HL-60 (cell line): ENCODE measurements at regions not wholly inside any gene's neighbourhood (a gene's known extent, or its start where the extent isn't known, plus 50 kb on each side); places are given as distances from the start of the nearest gene placed in this dataset.

Experiments used
- DNase-seq, 2 experiments: peaks; one replicate each; pipeline ENCODE4 v3.0.0-alpha.2; 2010 to 2020; ENCODE audit warnings: low read depth in 1 of 2, low spot score in 1 of 2
- H3K27ac ChIP-seq: fragments of 250-450 bp; sonication (Bioruptor Pico); replicated peaks from 2 replicates; pipeline ENCODE4 v1.5.1; 2020; ENCODE audit warnings: mild to moderate bottlenecking, moderate library complexity
- H3K27me3 ChIP-seq: fragments of 250-450 bp; sonication (Bioruptor Pico); 2 replicates; pipeline ENCODE4 v1.5.1; 2021; ENCODE audit warnings: mild to moderate bottlenecking, moderate library complexity; ENCODE audit not compliant: insufficient read depth, poor library complexity, severe bottlenecking
- H3K4me3 ChIP-seq: replicated peaks from 2 replicates; pipeline ENCODE4 v1.5.1; 2011; ENCODE audit warnings: mild to moderate bottlenecking, control low read depth, low read length; ENCODE audit not compliant: insufficient read depth
- GABPA ChIP-seq: IDR thresholded peaks from 2 replicates; pipeline ENCODE4 v1.6.1; 2012; ENCODE audit warnings: low read depth
- POLR2AphosphoS5 ChIP-seq: IDR thresholded peaks from 2 replicates; pipeline ENCODE4 v1.6.1; 2012; ENCODE audit warnings: low read depth
- SPI1 ChIP-seq: IDR thresholded peaks from 2 replicates; pipeline ENCODE4 v1.6.1; 2012; ENCODE audit warnings: low read depth, mild to moderate bottlenecking, borderline replicate concordance
- TF ChIP-seq, protein P1 (sequence below): IDR thresholded peaks from 2 replicates; pipeline ENCODE4 v1.6.1; 2012; ENCODE audit warnings: low read depth; ENCODE audit not compliant: insufficient replicate concordance
- TF ChIP-seq, protein P2 (sequence below): IDR thresholded peaks from one replicate; pipeline ENCODE4 v1.5.1; 2011; ENCODE audit warnings: low read length, control low read depth, inconsistent platforms; ENCODE audit not compliant: insufficient read depth

DNA sequence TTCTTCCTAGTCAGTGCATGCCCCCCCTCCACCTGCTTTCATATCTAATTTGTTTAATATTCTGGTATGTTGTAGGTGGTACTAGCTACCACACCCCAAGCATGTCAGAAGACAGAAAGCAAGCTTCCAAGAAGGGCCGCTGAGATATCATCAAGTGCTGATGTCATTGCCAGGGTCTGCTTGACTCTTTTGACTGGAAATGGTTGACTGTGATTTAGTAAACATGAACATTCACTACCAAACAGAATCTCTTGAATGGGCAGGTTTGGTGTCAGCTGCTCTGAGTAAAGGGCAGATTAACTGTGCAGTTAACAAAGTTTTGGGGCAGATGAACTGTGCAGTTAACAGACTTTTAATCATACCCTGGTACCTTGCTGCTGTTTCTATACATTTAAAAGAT is 244.2 kb upstream of the SATB1 start:
- H3K27me3 ChIP-seq: no peaks in the 10 kb centered on the region
- no peak for DNase-seq
- TF ChIP-seq, protein P1, sequence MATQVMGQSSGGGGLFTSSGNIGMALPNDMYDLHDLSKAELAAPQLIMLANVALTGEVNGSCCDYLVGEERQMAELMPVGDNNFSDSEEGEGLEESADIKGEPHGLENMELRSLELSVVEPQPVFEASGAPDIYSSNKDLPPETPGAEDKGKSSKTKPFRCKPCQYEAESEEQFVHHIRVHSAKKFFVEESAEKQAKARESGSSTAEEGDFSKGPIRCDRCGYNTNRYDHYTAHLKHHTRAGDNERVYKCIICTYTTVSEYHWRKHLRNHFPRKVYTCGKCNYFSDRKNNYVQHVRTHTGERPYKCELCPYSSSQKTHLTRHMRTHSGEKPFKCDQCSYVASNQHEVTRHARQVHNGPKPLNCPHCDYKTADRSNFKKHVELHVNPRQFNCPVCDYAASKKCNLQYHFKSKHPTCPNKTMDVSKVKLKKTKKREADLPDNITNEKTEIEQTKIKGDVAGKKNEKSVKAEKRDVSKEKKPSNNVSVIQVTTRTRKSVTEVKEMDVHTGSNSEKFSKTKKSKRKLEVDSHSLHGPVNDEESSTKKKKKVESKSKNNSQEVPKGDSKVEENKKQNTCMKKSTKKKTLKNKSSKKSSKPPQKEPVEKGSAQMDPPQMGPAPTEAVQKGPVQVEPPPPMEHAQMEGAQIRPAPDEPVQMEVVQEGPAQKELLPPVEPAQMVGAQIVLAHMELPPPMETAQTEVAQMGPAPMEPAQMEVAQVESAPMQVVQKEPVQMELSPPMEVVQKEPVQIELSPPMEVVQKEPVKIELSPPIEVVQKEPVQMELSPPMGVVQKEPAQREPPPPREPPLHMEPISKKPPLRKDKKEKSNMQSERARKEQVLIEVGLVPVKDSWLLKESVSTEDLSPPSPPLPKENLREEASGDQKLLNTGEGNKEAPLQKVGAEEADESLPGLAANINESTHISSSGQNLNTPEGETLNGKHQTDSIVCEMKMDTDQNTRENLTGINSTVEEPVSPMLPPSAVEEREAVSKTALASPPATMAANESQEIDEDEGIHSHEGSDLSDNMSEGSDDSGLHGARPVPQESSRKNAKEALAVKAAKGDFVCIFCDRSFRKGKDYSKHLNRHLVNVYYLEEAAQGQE: no peak
- no peak overlapping the region for H3K27ac ChIP-seq
- no peak overlapping the region for H3K4me3 ChIP-seq

DNA sequence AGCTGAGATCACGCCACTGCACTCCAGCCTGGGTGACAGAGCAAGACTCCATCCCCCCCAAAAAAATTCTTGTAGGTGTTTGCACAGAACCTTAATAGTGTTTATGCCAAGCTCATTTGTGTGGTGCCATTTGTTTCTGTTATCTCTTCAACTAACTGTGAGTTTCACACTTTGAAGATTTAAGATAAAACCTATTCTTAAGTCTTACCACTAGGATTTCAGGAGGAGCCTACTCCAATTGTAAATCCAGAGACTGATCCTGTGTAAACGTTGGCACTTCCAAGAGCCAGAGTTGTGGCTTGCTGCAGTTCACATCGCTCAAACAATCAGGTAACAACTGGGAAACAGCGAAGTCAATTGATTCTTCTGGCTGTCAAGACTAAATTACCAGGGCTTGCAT is 242.4 kb upstream of the SATB1 start:
- TF ChIP-seq, protein P2, sequence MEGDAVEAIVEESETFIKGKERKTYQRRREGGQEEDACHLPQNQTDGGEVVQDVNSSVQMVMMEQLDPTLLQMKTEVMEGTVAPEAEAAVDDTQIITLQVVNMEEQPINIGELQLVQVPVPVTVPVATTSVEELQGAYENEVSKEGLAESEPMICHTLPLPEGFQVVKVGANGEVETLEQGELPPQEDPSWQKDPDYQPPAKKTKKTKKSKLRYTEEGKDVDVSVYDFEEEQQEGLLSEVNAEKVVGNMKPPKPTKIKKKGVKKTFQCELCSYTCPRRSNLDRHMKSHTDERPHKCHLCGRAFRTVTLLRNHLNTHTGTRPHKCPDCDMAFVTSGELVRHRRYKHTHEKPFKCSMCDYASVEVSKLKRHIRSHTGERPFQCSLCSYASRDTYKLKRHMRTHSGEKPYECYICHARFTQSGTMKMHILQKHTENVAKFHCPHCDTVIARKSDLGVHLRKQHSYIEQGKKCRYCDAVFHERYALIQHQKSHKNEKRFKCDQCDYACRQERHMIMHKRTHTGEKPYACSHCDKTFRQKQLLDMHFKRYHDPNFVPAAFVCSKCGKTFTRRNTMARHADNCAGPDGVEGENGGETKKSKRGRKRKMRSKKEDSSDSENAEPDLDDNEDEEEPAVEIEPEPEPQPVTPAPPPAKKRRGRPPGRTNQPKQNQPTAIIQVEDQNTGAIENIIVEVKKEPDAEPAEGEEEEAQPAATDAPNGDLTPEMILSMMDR: no peak
- TF ChIP-seq GABPA: no peak
- no peak for TF ChIP-seq SPI1
- TF ChIP-seq POLR2AphosphoS5: no peak
- TF ChIP-seq, protein P1: no peak
- DNase-seq: no peak
- no peak overlapping the region for H3K4me3 ChIP-seq

DNA sequence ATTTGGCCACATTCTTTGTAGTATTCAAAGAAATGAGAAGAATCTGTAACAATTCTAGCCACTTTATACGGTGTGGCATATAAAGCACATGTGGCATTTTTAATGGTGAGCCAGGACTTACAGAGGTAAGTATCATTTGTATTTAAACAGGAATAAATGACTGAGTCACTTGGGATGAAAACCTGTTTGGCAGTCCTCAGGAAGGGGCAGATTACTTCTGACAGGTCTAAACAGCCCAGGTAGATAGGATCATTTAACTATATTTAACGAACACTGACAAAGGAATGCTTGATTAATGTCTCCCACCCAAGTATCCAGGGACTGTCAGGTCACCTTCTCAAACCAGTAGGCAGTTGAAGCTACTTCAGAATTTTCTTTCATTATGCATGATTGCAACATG is 241.5 kb upstream of the SATB1 start:
- Histone ChIP-seq H3K27me3 (no peaks in the 10 kb centered on the region), H3K27ac (no peak overlapping the region), H3K4me3 (no peak overlapping the region)
- no peak for TF ChIP-seq SPI1
- TF ChIP-seq, protein P2: no peak
- no peak for TF ChIP-seq GABPA
- TF ChIP-seq, protein P1: no peak
- TF ChIP-seq POLR2AphosphoS5: no peak
- DNase-seq: no peak

More for the DNA sequence above, 242.4 kb upstream of the SATB1 start:
- H3K27ac ChIP-seq: no peak overlapping the region
- H3K27me3 ChIP-seq: no peaks in the 10 kb centered on the region

DNA sequence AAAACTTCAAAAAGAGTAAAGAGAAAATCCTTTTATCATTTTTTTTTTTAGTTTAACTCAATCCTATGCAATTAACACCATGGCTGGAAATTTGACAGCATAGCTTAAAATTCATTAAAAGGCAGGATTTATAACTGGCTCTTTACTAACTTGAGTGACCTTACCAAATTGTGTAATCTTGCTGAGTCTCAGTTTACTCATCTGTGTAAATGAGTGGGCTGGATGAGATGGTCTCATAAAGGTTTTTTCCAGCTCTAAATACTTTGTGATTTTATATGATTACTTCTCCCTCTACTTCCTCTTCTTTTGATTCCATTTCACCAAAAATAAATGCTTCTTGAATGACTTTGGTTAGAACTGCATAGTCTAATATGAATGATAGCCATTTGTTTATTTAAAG is 234.9 kb upstream of the SATB1 start:
- no peak overlapping the region for H3K4me3 ChIP-seq

More for the DNA sequence above, 234.9 kb upstream of the SATB1 start:
- H3K27me3 ChIP-seq: no peaks in the 10 kb centered on the region
- DNase-seq: no peak
- no peak overlapping the region for H3K27ac ChIP-seq
- TF ChIP-seq, protein P1: no peak
- TF ChIP-seq, protein P2: no peak
- TF ChIP-seq SPI1 (no peak), GABPA (no peak), POLR2AphosphoS5 (no peak)
